ENCODE measurements at regions not wholly inside any gene's neighbourhood (a gene's known extent, or its start where the extent isn't known, plus 50 kb on each side); places are given as distances from the start of the nearest gene placed in this dataset.

GRCh38 chr7:27464970-27465369 lies 197.7 kb downstream of the HIBADH start:
- Histone ChIP-seq H3K4me3 (ENCODE audit: low read depth, low read length) (no peak overlapping the region), H3K27me3 (replicated peaks; ENCODE audit: control insufficient read depth, insufficient read depth, low read length) (peaks cover 2% of the 10 kb centered on the region), H3K9me3 (no peaks in the 10 kb centered on the region), H3K4me1 (0 out of 2 replicates have a peak, but pooled peaks cover 5% of the 10 kb centered on the region), H3K36me3 (ENCODE audit: control insufficient read depth, insufficient read depth, low read length) (no peaks in the 10 kb centered on the region)
- no peaks in the 10 kb centered on the region for H3K4me1 Mint-ChIP-seq (ENCODE audit: low read depth, unreplicated experiment)
- POLR2A ChIA-PET, result no interaction called here
- intact Hi-C loops (cut with micrococcal nuclease; ENCODE audit: unreplicated experiment), result no loop called here
- BruUV-seq (replicated peaks), result no TSS peak
- CTCF ChIA-PET, result no interaction called here
- no peak for DNase-seq
- H3K27ac Mint-ChIP-seq (ENCODE audit: unreplicated experiment), result no peak overlapping the region
- H3K4me3 Mint-ChIP-seq (ENCODE audit: unreplicated experiment), result no peak overlapping the region
- H3K27me3 Mint-ChIP-seq (ENCODE audit: insufficient read depth, unreplicated experiment), result no peaks in the 10 kb centered on the region
- TF ChIP-seq CTCF (IDR thresholded peaks at IDR 0.05; ENCODE audit: insufficient read depth in 1 of 2, low read depth in 1 of 2, low read length in 1 of 2, severe bottlenecking in 1 of 2, unreplicated experiment in 1 of 2), result no peak
- no peaks in the 10 kb centered on the region for H3K9me3 Mint-ChIP-seq (ENCODE audit: unreplicated experiment)
- H3K36me3 Mint-ChIP-seq (ENCODE audit: insufficient read depth, unreplicated experiment), result no peaks in the 10 kb centered on the region

GRCh38 chr7:27466703-27467102 lies 196.0 kb downstream of the HIBADH start:
- H3K4me3 Mint-ChIP-seq (ENCODE audit: unreplicated experiment), result no peak overlapping the region
- no peaks in the 10 kb centered on the region for H3K27me3 Mint-ChIP-seq (ENCODE audit: insufficient read depth, unreplicated experiment)
- H3K4me1 Mint-ChIP-seq (ENCODE audit: low read depth, unreplicated experiment), result no peaks in the 10 kb centered on the region
- no peak for TF ChIP-seq CTCF (IDR thresholded peaks at IDR 0.05; ENCODE audit: insufficient read depth in 1 of 2, low read depth in 1 of 2, low read length in 1 of 2, severe bottlenecking in 1 of 2, unreplicated experiment in 1 of 2)
- POLR2A ChIA-PET, result no interaction called here
- H3K4me1 ChIP-seq, result 0 out of 2 replicates have a peak, but pooled peaks cover 5% of the 10 kb centered on the region
- no TSS peak for BruUV-seq (replicated peaks)
- DNase-seq, result no peak
- no peak overlapping the region for H3K4me3 ChIP-seq (ENCODE audit: low read depth, low read length)
- CTCF ChIA-PET, result no interaction called here
- peaks cover 2% of the 10 kb centered on the region for H3K27me3 ChIP-seq (replicated peaks; ENCODE audit: control insufficient read depth, insufficient read depth, low read length)
- H3K27ac Mint-ChIP-seq (ENCODE audit: unreplicated experiment), result no peak overlapping the region
- H3K9me3 ChIP-seq, result no peaks in the 10 kb centered on the region
- no peaks in the 10 kb centered on the region for H3K36me3 Mint-ChIP-seq (ENCODE audit: insufficient read depth, unreplicated experiment)
- intact Hi-C loops (cut with micrococcal nuclease; ENCODE audit: unreplicated experiment), result no loop called here
- H3K9me3 Mint-ChIP-seq (ENCODE audit: unreplicated experiment), result no peaks in the 10 kb centered on the region
- no peaks in the 10 kb centered on the region for H3K36me3 ChIP-seq (ENCODE audit: control insufficient read depth, insufficient read depth, low read length)

- BruUV-seq (replicated peaks), result no TSS peak
- DNase-seq, result no peak
- no peaks in the 10 kb centered on the region for H3K27me3 ChIP-seq (replicated peaks; ENCODE audit: control insufficient read depth, insufficient read depth, low read length)
- no peaks in the 10 kb centered on the region for H3K9me3 ChIP-seq
- H3K4me3 ChIP-seq (ENCODE audit: low read depth, low read length), result no peak overlapping the region
- no peaks in the 10 kb centered on the region for H3K4me1 ChIP-seq
- Mint-ChIP-seq H3K27ac (ENCODE audit: unreplicated experiment) (no peak overlapping the region), H3K4me1 (ENCODE audit: low read depth, unreplicated experiment) (no peaks in the 10 kb centered on the region), H3K9me3 (ENCODE audit: unreplicated experiment) (no peaks in the 10 kb centered on the region), H3K4me3 (ENCODE audit: unreplicated experiment) (no peak overlapping the region), H3K36me3 (ENCODE audit: insufficient read depth, unreplicated experiment) (no peaks in the 10 kb centered on the region), H3K27me3 (ENCODE audit: insufficient read depth, unreplicated experiment) (peaks cover 3% of the 10 kb centered on the region)
- no peak for TF ChIP-seq CTCF (IDR thresholded peaks at IDR 0.05; ENCODE audit: insufficient read depth in 1 of 2, low read depth in 1 of 2, low read length in 1 of 2, severe bottlenecking in 1 of 2, unreplicated experiment in 1 of 2)
- ChIA-PET CTCF (no interaction called here), POLR2A (no interaction called here)
- intact Hi-C loops (cut with micrococcal nuclease; ENCODE audit: unreplicated experiment), result no loop called here
- no peaks in the 10 kb centered on the region for H3K36me3 ChIP-seq (ENCODE audit: control insufficient read depth, insufficient read depth, low read length)
Measured at GRCh38 chr7:27472043-27472442, 190.6 kb downstream of the HIBADH start.

Data from Caco-2 (cell line).